Stomach (tissue), 8 donors: ENCODE measurements at regions not wholly inside any gene's neighbourhood (a gene's known extent, or its start where the extent isn't known, plus 50 kb on each side); places are given as distances from the start of the nearest gene placed in this dataset.

ENCODE experiments used
- DNase-seq, 2 donors: peaks; one replicate each; pipeline versions ENCODE4 v3.0.0 to v3.0.0-alpha.2; 2013 to 2019
- H3K27ac ChIP-seq, 5 donors: fragments of 200-600 bp in 4 of 5; sonication (generic) in 4 of 5; one replicate each; pipeline ENCODE4 v1.5.1; 2013 to 2019; ENCODE audit warnings: mild to moderate bottlenecking in 1 of 5, moderate library complexity in 1 of 5
- H3K27me3 ChIP-seq, 3 donors: fragments of 200-600 bp; sonication (generic); one replicate each; pipeline ENCODE4 v1.5.1; 2017 to 2019; ENCODE audit warnings: mixed run types in 1 of 3
- H3K36me3 ChIP-seq, 4 donors: fragments of 200-600 bp; sonication (generic); 1 replicate in 3 of 4; 2 replicates in 1 of 4; pipeline ENCODE4 v1.5.1; 2016 to 2019
- H3K4me1 ChIP-seq, 4 donors: fragments of 200-600 bp; sonication (generic); one replicate each; pipeline ENCODE4 v1.5.1; 2016 to 2019
- H3K4me3 ChIP-seq, 4 donors: fragments of 200-600 bp; sonication (generic) in 3 of 4; one replicate each; pipeline ENCODE4 v1.5.1; 2016 to 2019; ENCODE audit warnings: mild to moderate bottlenecking in 1 of 4
- H3K9me3 ChIP-seq, 4 donors: fragments of 200-600 bp; sonication (generic); one replicate each; pipeline ENCODE4 v1.5.1; 2016 to 2019
- CTCF ChIP-seq, 7 experiments: fragments of 450-650 bp in 4 of 7; fragments of 200-600 bp in 3 of 7; sonication (generic) in 3 of 7; IDR thresholded peaks; one replicate each; pipeline ENCODE4 v1.5.1; 2016 to 2019; ENCODE audit warnings: antibody characterized with exemption in 7 of 7, control low read depth in 2 of 7, mild to moderate bottlenecking in 1 of 7
- EP300 ChIP-seq: sonication (generic); formaldehyde crosslinking; IDR thresholded peaks from one replicate; pipeline ENCODE4 v1.6.1; 2017; ENCODE audit warnings: antibody characterized with exemption
- POLR2A ChIP-seq, 4 donors: fragments of 450-650 bp; IDR thresholded peaks; one replicate each; pipeline ENCODE4 v1.6.1; 2016; ENCODE audit warnings: antibody characterized with exemption in 4 of 4, control low read depth in 2 of 4, mild to moderate bottlenecking in 1 of 4, moderate library complexity in 1 of 4
- POLR2AphosphoS5 ChIP-seq, 3 donors: sonication (generic); formaldehyde crosslinking; IDR thresholded peaks; one replicate each; pipeline ENCODE4 v1.6.1; 2016; ENCODE audit warnings: antibody characterized with exemption in 3 of 3
- WGBS, 5 donors: extraction: QIAGEN DNeasy Blood & Tissue Kit in 3 of 5; methylation state at CpG; one replicate each; pipeline versions ENCODE4 v1.1.5 to v1.1.7; 2013 to 2018; 5-methylcytosine and 5-hydroxymethylcytosine counted together
- intact Hi-C: fragments of 100-400 bp; cut with DNase I; formaldehyde crosslinking; loops from one replicate; pipeline ENCODE4 v1.15.1; 2023; ENCODE audit warnings: low total_unique reads
- donor health status: healthy with polysubstance abuse.
- donor health status: Bipolar disorder and iron deficiency.
- donor health status: healthy.

DNA sequence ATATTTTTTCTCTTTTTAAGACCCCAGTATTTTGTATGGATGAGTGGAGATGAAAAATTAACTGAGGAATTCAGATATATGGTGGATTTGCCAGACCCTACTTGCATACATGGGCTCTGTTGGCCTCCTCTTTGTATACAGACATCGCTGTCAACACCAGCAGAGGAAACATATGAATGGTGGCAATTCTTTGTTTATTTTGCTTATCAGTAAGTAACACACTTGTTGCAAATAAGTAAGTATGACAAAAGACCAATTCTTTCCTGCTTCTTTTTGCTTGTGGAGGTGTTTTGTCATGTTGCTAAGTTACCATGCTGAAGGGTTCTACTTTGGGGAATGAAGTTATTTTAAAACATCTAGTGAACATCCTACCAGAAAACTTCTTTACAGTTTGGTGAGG lies 298.2 kb downstream of the KIF4B start:
- Histone ChIP-seq H3K4me1 (no peaks in the 10 kb centered on the region), H3K27ac (no peak overlapping the region), H3K36me3 (no peaks in the 10 kb centered on the region), H3K9me3 (no peaks in the 10 kb centered on the region), H3K27me3 (no peaks in the 10 kb centered on the region), H3K4me3 (no peak overlapping the region)
- intact Hi-C loops: no loop called here
- DNase-seq: no peak
- 35 to 56% (median 45%) methylated on average over 1 of the region's 1 CpG for WGBS, 5 donors
- no peak for TF ChIP-seq POLR2AphosphoS5 (IDR thresholded peaks at IDR 0.05)
- no peak for TF ChIP-seq CTCF (IDR thresholded peaks at IDR 0.05)
- TF ChIP-seq POLR2A (IDR thresholded peaks at IDR 0.05): no peak
- TF ChIP-seq EP300: no peak

DNA sequence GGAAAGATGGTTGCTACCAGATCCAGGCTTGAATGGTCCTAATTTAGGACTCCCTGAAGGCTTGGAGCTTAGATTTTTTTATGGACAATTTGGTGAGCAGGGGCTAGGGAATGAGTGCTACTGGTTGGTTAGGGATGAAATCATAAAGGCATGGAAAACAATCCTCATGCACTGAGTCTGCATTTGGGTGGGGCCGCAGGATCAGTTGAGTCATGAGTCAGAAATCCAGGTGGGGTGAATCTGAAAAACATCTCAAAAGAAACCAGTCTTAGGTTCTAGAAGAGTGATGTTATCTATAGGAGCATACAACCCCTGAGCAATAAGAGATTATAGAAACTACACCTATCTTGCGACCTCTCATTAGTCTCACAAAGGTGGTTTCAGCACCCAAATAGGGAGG lies 300.0 kb downstream of the KIF4B start:
- TF ChIP-seq CTCF (IDR thresholded peaks at IDR 0.05) (no peak), EP300 (no peak), POLR2A (IDR thresholded peaks at IDR 0.05) (no peak), POLR2AphosphoS5 (IDR thresholded peaks at IDR 0.05) (no peak)
- 88 to 97% (median 93%) methylated on average over 2 of the region's 2 CpGs for WGBS, 5 donors
- H3K27ac ChIP-seq: no peak overlapping the region
- H3K36me3 ChIP-seq: no peaks in the 10 kb centered on the region
- intact Hi-C loops: no loop called here
- H3K4me3 ChIP-seq: no peak overlapping the region
- H3K27me3 ChIP-seq: no peaks in the 10 kb centered on the region
- no peak for DNase-seq
- H3K4me1 ChIP-seq: no peaks in the 10 kb centered on the region
- no peaks in the 10 kb centered on the region for H3K9me3 ChIP-seq

GRCh38 chr5:155316070-155316714 lies 302.6 kb downstream of the KIF4B start:
- Histone ChIP-seq H3K4me3 (no peak overlapping the region), H3K9me3 (no peaks in the 10 kb centered on the region), H3K4me1 (no peaks in the 10 kb centered on the region), H3K36me3 (no peaks in the 10 kb centered on the region), H3K27ac (no peak overlapping the region), H3K27me3 (no peaks in the 10 kb centered on the region)
- DNase-seq: no peak
- WGBS, 5 donors: 64 to 77% (median 68%) methylated on average over 12 of the region's 12 CpGs
- intact Hi-C loops: no loop called here
- TF ChIP-seq POLR2A (IDR thresholded peaks at IDR 0.05): no peak
- no peak for TF ChIP-seq POLR2AphosphoS5 (IDR thresholded peaks at IDR 0.05)
- no peak for TF ChIP-seq CTCF (IDR thresholded peaks at IDR 0.05)
- no peak for TF ChIP-seq EP300

DNA sequence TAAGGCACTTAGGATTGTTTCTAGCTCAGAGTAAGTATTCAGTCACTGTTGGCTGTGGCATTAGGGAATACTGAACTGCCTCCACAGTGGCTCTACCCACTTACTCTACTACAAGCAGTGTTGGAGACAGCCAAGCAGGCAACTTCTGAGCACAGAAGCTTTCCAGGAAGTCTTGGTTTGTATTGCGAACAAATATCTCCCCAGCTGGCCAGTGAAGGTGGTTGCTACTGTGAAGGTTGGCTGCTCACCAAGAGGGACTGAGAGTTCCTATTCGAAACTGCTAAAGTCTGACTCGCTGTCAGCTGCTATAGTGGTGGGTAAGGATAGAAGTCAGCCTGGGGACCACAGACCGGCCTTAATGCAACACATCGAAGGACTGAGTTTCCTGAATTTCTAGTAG lies 319.1 kb downstream of the KIF4B start:
- Histone ChIP-seq H3K27ac (no peak overlapping the region), H3K36me3 (no peaks in the 10 kb centered on the region), H3K27me3 (no peaks in the 10 kb centered on the region), H3K4me3 (no peak overlapping the region), H3K9me3 (peaks cover 0 to 8% (median 0%) of the 10 kb centered on the region in 4 donors), H3K4me1 (no peaks in the 10 kb centered on the region)
- TF ChIP-seq POLR2A (IDR thresholded peaks at IDR 0.05) (no peak), CTCF (IDR thresholded peaks at IDR 0.05) (no peak), POLR2AphosphoS5 (IDR thresholded peaks at IDR 0.05) (no peak), EP300 (no peak)
- intact Hi-C loops: no loop called here
- DNase-seq: peak in 1 of 2 donors; percentile 4
- WGBS, 5 donors: 74 to 86% (median 80%) methylated on average over 5 of the region's 5 CpGs
